Stimulated activated CD4-positive, alpha-beta T cell treated with anti-CD3 and anti-CD28 coated beads, Interleukin-1b, Interleukin-23, amount 100 ng/mL, for 4 hours (primary cell): ENCODE measurements at regions not wholly inside any gene's neighbourhood (a gene's known extent, or its start where the extent isn't known, plus 50 kb on each side); places are given as distances from the start of the nearest gene placed in this dataset.
"Not testable (repeated sequence)": the region's sequence is repeated elsewhere in the genome, so short reads cannot be mapped to it uniquely, and the experiment has no call there.

Experiments
- DNase-seq, 2 donors: peaks; one replicate each; pipeline ENCODE4 v3.0.0-alpha.2; 2020; ENCODE audit warnings: low read depth in 2 of 2

GRCh38 chr2:215831296-215831913 is 181.9 kb downstream of the MREG start:
- no peak for DNase-seq

GRCh38 chr2:215830304-215830703 is 183.0 kb downstream of the MREG start:
- DNase-seq = no peak

GRCh38 chr2:215829261-215829660 is 184.1 kb downstream of the MREG start:
- DNase-seq = no peak

- DNase-seq = peak in 1 of 2 donors; percentile 3
Observed at GRCh38 chr2:215828528-215829184, 184.7 kb downstream of the MREG start.

GRCh38 chr2:215826838-215827441 is 186.4 kb downstream of the MREG start:
- no peak for DNase-seq

- no peak for DNase-seq
Observed at GRCh38 chr2:215826376-215826775, 187.0 kb downstream of the MREG start.

GRCh38 chr2:215825707-215826106 is 187.6 kb downstream of the MREG start:
- DNase-seq = no peak

- not testable (repeated sequence) for DNase-seq
Observed at GRCh38 chr2:215821298-215821697, 192.1 kb downstream of the MREG start.

GRCh38 chr2:215819713-215820112 is 193.6 kb downstream of the MREG start:
- not testable (repeated sequence) for DNase-seq

GRCh38 chr2:215817046-215817445 is 196.3 kb downstream of the MREG start:
- DNase-seq = no peak

- no peak for DNase-seq
Observed at GRCh38 chr2:215816424-215816823, 196.9 kb downstream of the MREG start.

- no peak for DNase-seq
Observed at GRCh38 chr2:215815960-215816359, 197.4 kb downstream of the MREG start.

GRCh38 chr2:215812966-215813365 is 200.4 kb downstream of the MREG start:
- DNase-seq = no peak

- DNase-seq = no peak
Observed at GRCh38 chr2:215811409-215812345, 201.7 kb downstream of the MREG start.

- DNase-seq = no peak
Observed at GRCh38 chr2:215811003-215811402, 202.3 kb downstream of the MREG start.

GRCh38 chr2:215808996-215809395 is 204.4 kb downstream of the MREG start:
- DNase-seq = no peak

GRCh38 chr2:215808194-215808593 is 205.2 kb downstream of the MREG start:
- no peak for DNase-seq

GRCh38 chr2:215805493-215805892 is 207.9 kb downstream of the MREG start:
- DNase-seq = no peak

GRCh38 chr2:215803150-215803549 is 210.2 kb downstream of the MREG start:
- no peak for DNase-seq

GRCh38 chr2:215799194-215799593 is 214.2 kb downstream of the MREG start:
- DNase-seq = no peak

GRCh38 chr2:215797676-215798075 is 215.7 kb downstream of the MREG start:
- no peak for DNase-seq
